Mesenchymal stem cell (in vitro differentiated cells and primary cell): ENCODE measurements at regions not wholly inside any gene's neighbourhood (a gene's known extent, or its start where the extent isn't known, plus 50 kb on each side); places are given as distances from the start of the nearest gene placed in this dataset.

Source experiments
- DNase-seq: peaks from one replicate; pipeline ENCODE4 v3.0.0-alpha.2; 2013
- H2AFZ ChIP-seq: one replicate; pipeline ENCODE4 v1.6.1; 2013; ENCODE audit warnings: low read depth, mild to moderate bottlenecking, control low read depth, inconsistent platforms, low read length, moderate library complexity
- H2AK5ac ChIP-seq: 2 replicates; pipeline ENCODE4 v1.6.1; 2013; ENCODE audit warnings: low read length, moderate library complexity, mild to moderate bottlenecking, inconsistent platforms; ENCODE audit not compliant: severe bottlenecking
- H2BK120ac ChIP-seq: one replicate; pipeline ENCODE4 v1.6.1; 2013; ENCODE audit warnings: low read depth, mild to moderate bottlenecking, inconsistent platforms, low read length, moderate library complexity
- H2BK12ac ChIP-seq, 2 experiments: one replicate each; pipeline ENCODE4 v1.6.1; 2013; ENCODE audit warnings: inconsistent platforms in 2 of 2, low read length in 2 of 2, mild to moderate bottlenecking in 2 of 2, moderate library complexity in 2 of 2, control low read depth in 1 of 2
- H2BK15ac ChIP-seq: one replicate; pipeline ENCODE4 v1.6.1; 2013; ENCODE audit warnings: mild to moderate bottlenecking, low read depth, inconsistent platforms; ENCODE audit not compliant: poor library complexity, severe bottlenecking
- H2BK5ac ChIP-seq: 2 replicates; pipeline ENCODE4 v1.6.1; 2013; ENCODE audit warnings: low read depth, mild to moderate bottlenecking, low read length, control low read depth, inconsistent platforms; ENCODE audit not compliant: poor library complexity, severe bottlenecking
- H3K14ac ChIP-seq, 2 experiments: one replicate each; pipeline ENCODE4 v1.6.1; 2013; ENCODE audit warnings: inconsistent platforms in 2 of 2, low read length in 2 of 2, control low read depth in 1 of 2, mild to moderate bottlenecking in 1 of 2, moderate library complexity in 1 of 2
- H3K18ac ChIP-seq, 2 experiments: one replicate each; pipeline ENCODE4 v1.6.1; 2013; ENCODE audit warnings: inconsistent platforms in 2 of 2, low read length in 2 of 2, control low read depth in 1 of 2, low read depth in 1 of 2, mild to moderate bottlenecking in 1 of 2
- H3K23ac ChIP-seq, 2 experiments: one replicate each; pipeline ENCODE4 v1.6.1; 2013; ENCODE audit warnings: inconsistent platforms in 2 of 2, low read length in 2 of 2, mild to moderate bottlenecking in 2 of 2, moderate library complexity in 2 of 2, control low read depth in 1 of 2
- H3K27ac ChIP-seq: 2 replicates; pipeline ENCODE4 v1.5.1; 2013; ENCODE audit warnings: mild to moderate bottlenecking, moderate library complexity, low read length, control low read depth, inconsistent platforms; ENCODE audit not compliant: poor library complexity, severe bottlenecking
- H3K27me3 ChIP-seq, 2 experiments: 2 replicates each; pipeline versions ENCODE4 v1.6.1 to v1.7.0; 2013; ENCODE audit warnings: low read length in 2 of 2, mild to moderate bottlenecking in 2 of 2, moderate library complexity in 2 of 2, control low read depth in 1 of 2, inconsistent platforms in 1 of 2; ENCODE audit not compliant: control insufficient read depth in 1 of 2, insufficient read depth in 1 of 2
- H3K36me3 ChIP-seq, 2 experiments: 2 replicates each; pipeline versions ENCODE4 v1.6.1 to v1.7.0; 2013; ENCODE audit warnings: low read length in 2 of 2, control low read depth in 1 of 2, inconsistent platforms in 1 of 2, low read depth in 1 of 2, mild to moderate bottlenecking in 1 of 2; ENCODE audit not compliant: insufficient read depth in 2 of 2, control insufficient read depth in 1 of 2
- H3K4ac ChIP-seq, 2 experiments: one replicate each; pipeline ENCODE4 v1.6.1; 2013; ENCODE audit warnings: inconsistent platforms in 2 of 2, low read length in 2 of 2, mild to moderate bottlenecking in 2 of 2, moderate library complexity in 2 of 2, control low read depth in 1 of 2, low read depth in 1 of 2
- H3K4me1 ChIP-seq: 2 replicates; pipeline ENCODE4 v1.6.1; 2013; ENCODE audit warnings: low read depth, low read length, control low read depth; ENCODE audit not compliant: control insufficient read depth, insufficient read depth
- H3K4me2 ChIP-seq: 2 replicates; pipeline ENCODE4 v1.6.1; 2013; ENCODE audit warnings: low read length, mild to moderate bottlenecking, inconsistent platforms; ENCODE audit not compliant: poor library complexity, severe bottlenecking
- H3K4me3 ChIP-seq, 2 experiments: 2 replicates each; pipeline versions ENCODE4 v1.5.1 to v1.7.0; 2013; ENCODE audit warnings: low read length in 2 of 2, mild to moderate bottlenecking in 2 of 2, control low read depth in 1 of 2, low read depth in 1 of 2; ENCODE audit not compliant: insufficient read depth in 1 of 2
- H3K79me1 ChIP-seq: replicated peaks from 2 replicates; pipeline ENCODE4 v1.6.1; 2013; ENCODE audit warnings: mild to moderate bottlenecking, control low read depth, low read length, inconsistent platforms; ENCODE audit not compliant: poor library complexity, severe bottlenecking
- H3K9ac ChIP-seq: 2 replicates; pipeline ENCODE4 v1.7.0; 2013; ENCODE audit warnings: mild to moderate bottlenecking, low read length, moderate library complexity
- H3K9me3 ChIP-seq: 2 replicates; pipeline ENCODE4 v1.7.0; 2013; ENCODE audit warnings: mild to moderate bottlenecking, low read length; ENCODE audit not compliant: control insufficient read depth
- H4K8ac ChIP-seq: one replicate; pipeline ENCODE4 v1.6.1; 2013; ENCODE audit warnings: inconsistent platforms, mild to moderate bottlenecking, low read length, moderate library complexity
- H4K91ac ChIP-seq: one replicate; pipeline ENCODE4 v1.6.1; 2013; ENCODE audit warnings: mild to moderate bottlenecking, low read length, inconsistent platforms
- WGBS: methylation state at CpG from one replicate; pipeline ENCODE4 v1.1.7; 2013; ENCODE audit warnings: mixed read lengths; 5-methylcytosine and 5-hydroxymethylcytosine counted together

DNA sequence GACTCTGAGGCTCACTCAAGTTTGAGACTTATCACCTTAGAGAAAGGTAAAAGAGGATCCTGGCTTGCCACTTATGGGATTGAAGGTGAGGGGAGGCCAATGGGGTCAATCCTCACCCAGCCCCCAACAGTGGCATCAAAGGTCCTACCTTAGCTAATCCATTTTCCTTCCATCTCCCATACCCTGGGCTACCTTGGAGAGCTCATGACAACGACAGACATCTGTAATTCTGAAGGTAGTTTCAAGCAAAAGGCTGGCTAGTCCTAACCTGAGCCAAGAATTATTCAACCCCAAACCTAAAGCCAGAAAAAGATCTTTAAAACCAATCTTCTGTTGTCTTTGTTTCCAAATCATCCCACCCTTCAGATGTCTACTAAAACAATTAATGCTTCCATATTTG is 179.2 kb upstream of the GHITM start:
- Histone ChIP-seq H2BK15ac (no peak overlapping the region), H2AK5ac (no peak overlapping the region), H3K4me3 (no peak overlapping the region), H4K91ac (no peak overlapping the region), H3K27ac (no peak overlapping the region), H3K4ac (no peak overlapping the region), H3K27me3 (peaks cover 0 to 3% of the 10 kb centered on the region in 2 experiments), H2BK120ac (no peak overlapping the region), H4K8ac (no peak overlapping the region), H3K14ac (no peak overlapping the region), H2AFZ (no peak overlapping the region), H3K9me3 (no peaks in the 10 kb centered on the region), H3K23ac (no peak overlapping the region), H3K4me2 (no peak overlapping the region), H2BK5ac (no peak overlapping the region), H3K4me1 (no peaks in the 10 kb centered on the region), H3K18ac (no peak overlapping the region), H3K79me1 (no peaks in the 10 kb centered on the region), H2BK12ac (no peak overlapping the region), H3K9ac (no peak overlapping the region), H3K36me3 (no peaks in the 10 kb centered on the region)
- 57% methylated on average over 1 of the region's 1 CpG for WGBS
- no peak for DNase-seq

DNA sequence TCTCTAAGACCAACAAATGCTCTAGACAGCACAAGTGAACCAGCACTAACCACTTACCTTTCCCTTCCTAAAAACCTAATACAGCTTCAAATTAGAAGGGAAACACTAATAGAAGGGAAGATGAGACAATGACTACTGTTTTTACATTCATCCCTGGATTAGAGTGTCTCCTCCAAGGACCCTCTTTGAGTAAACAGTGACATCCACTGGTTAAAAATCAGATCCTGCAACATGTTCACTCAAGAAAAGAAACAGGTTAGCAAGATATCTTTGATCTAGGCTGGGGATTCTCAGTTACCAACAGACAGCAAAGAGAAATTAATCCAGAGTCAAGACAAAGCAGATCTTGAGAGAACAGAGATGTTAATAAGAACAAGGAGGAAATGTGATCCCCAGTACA is 177.7 kb upstream of the GHITM start:
- Histone ChIP-seq H3K27ac (no peak overlapping the region), H3K4me1 (no peaks in the 10 kb centered on the region), H2AFZ (no peak overlapping the region), H3K9ac (no peak overlapping the region), H2AK5ac (no peak overlapping the region), H3K4ac (no peak overlapping the region), H2BK5ac (no peak overlapping the region), H4K91ac (no peak overlapping the region), H3K27me3 (peaks cover 0 to 3% of the 10 kb centered on the region in 2 experiments), H3K4me2 (no peak overlapping the region), H3K36me3 (no peaks in the 10 kb centered on the region), H3K14ac (no peak overlapping the region), H4K8ac (no peak overlapping the region), H3K9me3 (no peaks in the 10 kb centered on the region), H2BK15ac (no peak overlapping the region), H2BK12ac (no peak overlapping the region), H3K18ac (no peak overlapping the region), H3K4me3 (no peak overlapping the region), H2BK120ac (no peak overlapping the region), H3K79me1 (no peaks in the 10 kb centered on the region), H3K23ac (no peak overlapping the region)
- DNase-seq, result no peak

DNA sequence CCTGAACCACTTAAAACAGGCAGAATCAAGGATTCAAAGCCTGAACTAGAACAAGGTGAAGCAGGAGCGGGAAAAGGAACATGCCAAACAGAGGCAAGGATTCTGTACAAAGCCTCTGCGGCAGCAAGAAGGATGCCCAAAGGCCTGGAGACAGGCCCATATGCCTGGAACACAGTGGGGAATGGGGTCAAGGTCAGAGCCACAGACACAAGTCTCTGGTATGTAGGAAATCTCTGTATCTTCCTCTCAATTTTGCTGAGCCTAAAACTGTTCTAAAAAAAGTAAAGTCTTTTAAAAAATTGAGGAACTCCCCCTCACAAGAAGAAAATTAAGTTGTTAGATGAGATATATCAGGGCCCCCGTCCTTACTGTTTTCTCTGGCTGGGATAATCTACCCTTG is 175.9 kb upstream of the GHITM start:
- Histone ChIP-seq H2BK12ac (no peak overlapping the region), H3K36me3 (no peaks in the 10 kb centered on the region), H3K14ac (no peak overlapping the region), H2BK5ac (no peak overlapping the region), H3K27ac (no peak overlapping the region), H3K4me3 (no peak overlapping the region), H3K9ac (no peak overlapping the region), H3K9me3 (no peaks in the 10 kb centered on the region), H3K23ac (no peak overlapping the region), H2AK5ac (no peak overlapping the region), H3K79me1 (no peaks in the 10 kb centered on the region), H4K8ac (no peak overlapping the region), H3K18ac (no peak overlapping the region), H2AFZ (no peak overlapping the region), H3K4me2 (no peak overlapping the region), H4K91ac (no peak overlapping the region), H3K27me3 (peaks cover 0 to 3% of the 10 kb centered on the region in 2 experiments), H2BK120ac (no peak overlapping the region), H3K4ac (no peak overlapping the region), H3K4me1 (no peaks in the 10 kb centered on the region), H2BK15ac (no peak overlapping the region)
- WGBS, result 77% methylated on average over 2 of the region's 3 CpGs
- DNase-seq, result no peak

DNA sequence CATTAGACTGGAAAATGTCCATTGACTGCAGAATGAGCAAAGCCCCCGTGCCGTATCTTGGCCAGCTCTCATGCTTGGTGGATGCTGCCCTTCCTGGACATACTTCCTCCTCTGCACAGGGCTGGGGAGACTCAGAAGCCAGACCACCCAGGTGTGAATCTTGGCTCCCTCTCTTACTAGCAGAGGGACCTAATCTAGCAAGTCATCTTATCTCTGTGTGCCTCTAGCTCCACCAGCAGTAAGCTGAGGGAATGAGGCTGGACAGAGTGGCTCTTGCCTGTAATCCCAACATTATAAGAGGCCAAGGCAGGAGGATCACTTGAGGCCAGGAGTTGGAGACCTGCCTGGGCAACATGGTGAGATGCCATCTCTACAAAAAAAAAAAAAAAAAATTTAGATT is 173.8 kb upstream of the GHITM start:
- DNase-seq, result no peak
- H2BK5ac ChIP-seq, result no peak overlapping the region
- H3K4me1 ChIP-seq, result no peaks in the 10 kb centered on the region
- WGBS, result 77% methylated on average over 2 of the region's 2 CpGs
- H3K9me3 ChIP-seq, result no peaks in the 10 kb centered on the region
- no peak overlapping the region for H2BK15ac ChIP-seq
- H3K4me3 ChIP-seq, result no peak overlapping the region
- no peak overlapping the region for H3K18ac ChIP-seq
- H3K27ac ChIP-seq, result no peak overlapping the region
- no peak overlapping the region for H3K4ac ChIP-seq
- H4K91ac ChIP-seq, result no peak overlapping the region
- H4K8ac ChIP-seq, result no peak overlapping the region
- no peak overlapping the region for H2AK5ac ChIP-seq
- no peak overlapping the region for H3K14ac ChIP-seq
- H3K36me3 ChIP-seq, result no peaks in the 10 kb centered on the region
- H2BK120ac ChIP-seq, result no peak overlapping the region
- H3K23ac ChIP-seq, result no peak overlapping the region
- no peak overlapping the region for H3K4me2 ChIP-seq
- no peaks in the 10 kb centered on the region for H3K27me3 ChIP-seq
- H3K9ac ChIP-seq, result no peak overlapping the region
- no peak overlapping the region for H2BK12ac ChIP-seq
- no peak overlapping the region for H2AFZ ChIP-seq
- no peaks in the 10 kb centered on the region for H3K79me1 ChIP-seq
